ENCODE measurements at regions not wholly inside any gene's neighbourhood (a gene's known extent, or its start where the extent isn't known, plus 50 kb on each side); places are given as distances from the start of the nearest gene placed in this dataset.

- TF ChIP-seq CTCF (IDR thresholded peaks at IDR 0.05) (no peak), POLR2A (IDR thresholded peaks at IDR 0.05) (no peak)
Measured at GRCh38 chr5:8289779-8290178, 420.8 kb downstream of the MTRR start.

Measured in lower leg skin (tissue), 3 donors.